IPS-15b (cell line): ENCODE measurements at regions not wholly inside any gene's neighbourhood (a gene's known extent, or its start where the extent isn't known, plus 50 kb on each side); places are given as distances from the start of the nearest gene placed in this dataset.
"Not testable (repeated sequence)": the region's sequence is repeated elsewhere in the genome, so short reads cannot be mapped to it uniquely, and the experiment has no call there.

Experiments
- H3K27me3 ChIP-seq: one replicate; pipeline ENCODE4 v1.6.1; 2013; ENCODE audit warnings: low read length; ENCODE audit not compliant: control insufficient read depth, insufficient read depth
- H3K36me3 ChIP-seq: one replicate; pipeline ENCODE4 v1.6.1; 2013; ENCODE audit warnings: low read length; ENCODE audit not compliant: control insufficient read depth, insufficient read depth
- H3K4me1 ChIP-seq: one replicate; pipeline ENCODE4 v1.6.1; 2013; ENCODE audit warnings: mild to moderate bottlenecking, low read length; ENCODE audit not compliant: control insufficient read depth, insufficient read depth
- H3K4me3 ChIP-seq: one replicate; pipeline ENCODE4 v1.5.1; 2013; ENCODE audit warnings: low read depth, low read length
- H3K9ac ChIP-seq: one replicate; pipeline ENCODE4 v1.6.1; 2013; ENCODE audit warnings: low read depth, mild to moderate bottlenecking, low read length
- H3K9me3 ChIP-seq: one replicate; pipeline ENCODE4 v1.6.1; 2013; ENCODE audit warnings: mild to moderate bottlenecking, low read length; ENCODE audit not compliant: control insufficient read depth, insufficient read depth

GRCh38 chr16:60142619-60143347 lies 1408.7 kb upstream of the GOT2 start:
- H3K36me3 ChIP-seq, result no peaks in the 10 kb centered on the region
- no peak overlapping the region for H3K9ac ChIP-seq
- H3K4me3 ChIP-seq, result no peak overlapping the region
- no peaks in the 10 kb centered on the region for H3K9me3 ChIP-seq
- no peaks in the 10 kb centered on the region for H3K27me3 ChIP-seq
- no peaks in the 10 kb centered on the region for H3K4me1 ChIP-seq

DNA sequence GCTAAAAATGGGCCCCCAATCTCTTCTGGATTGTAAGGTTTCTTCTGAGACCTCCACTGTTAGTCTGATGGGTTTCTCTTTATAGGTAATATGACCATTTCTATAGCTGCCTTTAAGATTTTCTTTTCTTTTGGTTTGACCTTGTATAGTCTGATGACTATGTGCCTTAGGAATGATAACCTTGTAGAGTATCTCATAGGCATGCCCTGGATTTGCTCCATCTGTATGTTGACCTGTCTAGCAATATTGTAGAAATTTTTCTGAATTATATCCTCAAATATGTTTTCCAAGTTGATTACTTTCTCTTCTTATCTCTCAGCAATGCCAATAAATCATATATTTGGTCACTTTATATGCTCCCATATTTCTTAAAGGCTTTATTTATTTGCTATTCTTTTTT lies 1403.8 kb upstream of the GOT2 start:
- Histone ChIP-seq H3K4me3 (no peak overlapping the region), H3K9ac (no peak overlapping the region)

DNA sequence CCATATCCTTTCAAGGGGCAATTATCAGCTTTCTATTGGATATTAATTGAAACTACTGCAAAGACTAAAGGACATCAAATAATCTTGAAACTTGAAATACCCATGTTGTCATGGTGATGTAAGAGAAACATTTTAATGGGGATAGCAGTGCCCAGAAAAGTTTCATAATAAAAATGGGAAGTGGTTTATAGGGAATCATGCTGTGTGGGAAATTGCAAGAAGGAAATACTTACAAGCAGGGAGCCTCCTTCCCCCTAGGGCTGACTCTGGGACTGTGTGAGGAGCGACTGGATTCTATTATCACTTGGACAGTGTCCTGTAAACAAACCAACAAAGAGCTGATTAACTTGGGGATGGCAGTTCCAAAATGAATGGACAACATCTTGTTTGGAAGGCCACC lies 1393.1 kb upstream of the GOT2 start:
- no peaks in the 10 kb centered on the region for H3K9me3 ChIP-seq
- no peaks in the 10 kb centered on the region for H3K4me1 ChIP-seq
- H3K36me3 ChIP-seq, result no peaks in the 10 kb centered on the region
- H3K9ac ChIP-seq, result no peak overlapping the region
- H3K4me3 ChIP-seq, result no peak overlapping the region
- no peaks in the 10 kb centered on the region for H3K27me3 ChIP-seq

More for the DNA sequence above, 1403.8 kb upstream of the GOT2 start:
- no peaks in the 10 kb centered on the region for H3K9me3 ChIP-seq
- no peaks in the 10 kb centered on the region for H3K36me3 ChIP-seq
- H3K27me3 ChIP-seq, result no peaks in the 10 kb centered on the region
- no peaks in the 10 kb centered on the region for H3K4me1 ChIP-seq

DNA sequence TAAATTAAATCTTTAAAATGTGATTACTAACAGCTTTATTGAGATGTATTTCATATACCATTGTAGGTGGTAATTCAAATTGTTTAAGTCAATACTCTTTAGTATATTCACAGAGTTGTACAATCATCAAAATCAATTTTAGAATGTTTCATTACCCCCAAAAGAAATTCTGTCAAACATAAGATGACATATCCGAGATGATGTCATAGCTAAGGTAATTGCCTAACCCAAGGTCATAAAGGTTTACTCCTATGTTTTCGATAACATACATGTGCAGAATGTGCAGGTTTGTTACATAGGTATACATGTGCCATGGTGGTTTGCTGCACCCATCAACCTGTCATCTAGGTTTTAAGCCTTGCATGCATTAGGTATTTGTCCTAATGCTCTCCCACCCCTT lies 1392.0 kb upstream of the GOT2 start:
- H3K9ac ChIP-seq, H3K4me1 ChIP-seq: not testable (repeated sequence)

DNA sequence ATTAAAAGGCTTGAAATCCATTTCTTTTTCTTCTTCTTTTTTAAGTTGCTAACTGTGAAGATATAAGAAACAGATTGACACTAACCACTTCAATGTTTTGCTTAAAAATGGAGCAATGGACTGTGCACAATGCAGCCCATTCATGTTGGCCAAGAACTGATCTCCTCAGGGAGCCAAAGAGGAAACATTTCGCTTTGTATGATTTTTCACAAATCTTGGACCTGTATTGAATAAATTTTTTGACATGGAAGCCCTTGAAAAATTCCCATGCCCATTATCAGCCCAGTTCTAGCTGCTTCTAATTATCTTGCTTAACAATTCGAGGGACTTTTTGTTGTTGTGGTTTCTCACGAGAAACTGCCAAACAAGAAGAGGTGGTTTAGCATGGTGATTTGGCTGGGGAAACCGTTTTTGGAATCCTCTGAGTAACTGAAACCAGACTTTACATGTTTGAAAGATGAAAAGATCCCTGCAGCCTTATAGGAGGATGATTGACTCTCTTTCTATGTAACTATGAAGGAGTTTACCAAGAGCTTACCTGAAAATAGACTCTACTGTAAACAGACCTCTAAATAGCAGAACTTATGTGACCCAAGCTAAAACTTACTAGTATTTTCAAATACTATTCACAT lies 1389.4 kb upstream of the GOT2 start:
- no peak overlapping the region for H3K9ac ChIP-seq
- no peak overlapping the region for H3K4me3 ChIP-seq
- no peaks in the 10 kb centered on the region for H3K27me3 ChIP-seq
- H3K36me3 ChIP-seq, result no peaks in the 10 kb centered on the region
- H3K9me3 ChIP-seq, result no peaks in the 10 kb centered on the region
- H3K4me1 ChIP-seq, result no peaks in the 10 kb centered on the region

More for the DNA sequence above, 1392.0 kb upstream of the GOT2 start:
- H3K4me3 ChIP-seq, H3K9me3 ChIP-seq, H3K36me3 ChIP-seq, H3K27me3 ChIP-seq: not testable (repeated sequence)

DNA sequence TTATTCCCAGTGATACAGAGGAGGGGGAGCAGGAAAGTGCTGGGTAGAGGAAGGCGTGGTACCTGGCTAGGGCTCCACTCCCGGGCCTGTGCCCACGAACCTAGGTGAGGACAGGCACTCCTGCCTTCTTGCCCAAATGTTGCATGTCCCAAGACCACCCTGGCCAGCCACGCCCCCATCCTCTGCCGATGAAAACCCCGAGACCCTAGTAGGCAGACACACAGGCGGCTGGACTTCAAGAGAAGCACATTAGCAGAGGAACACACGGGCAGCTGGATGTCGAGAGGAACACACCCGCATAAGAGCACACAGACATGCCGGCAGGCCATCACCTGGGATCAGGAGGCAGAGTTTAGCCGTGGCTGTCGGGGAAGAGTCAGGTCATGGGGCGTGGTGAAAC lies 1386.5 kb upstream of the GOT2 start:
- Histone ChIP-seq H3K9me3 (no peaks in the 10 kb centered on the region), H3K4me3 (no peak overlapping the region), H3K9ac (no peak overlapping the region), H3K4me1 (no peaks in the 10 kb centered on the region), H3K27me3 (no peaks in the 10 kb centered on the region), H3K36me3 (no peaks in the 10 kb centered on the region)

- no peaks in the 10 kb centered on the region for H3K4me1 ChIP-seq
- H3K27me3 ChIP-seq, result no peaks in the 10 kb centered on the region
- H3K9ac ChIP-seq, result no peak overlapping the region
- H3K9me3 ChIP-seq, result no peaks in the 10 kb centered on the region
- H3K36me3 ChIP-seq, result no peaks in the 10 kb centered on the region
- H3K4me3 ChIP-seq, result no peak overlapping the region
Measured at GRCh38 chr16:60110531-60110930, 1376.4 kb upstream of the GOT2 start.

- H3K4me1 ChIP-seq, result no peaks in the 10 kb centered on the region
- no peak overlapping the region for H3K9ac ChIP-seq
- H3K36me3 ChIP-seq, result no peaks in the 10 kb centered on the region
- no peaks in the 10 kb centered on the region for H3K9me3 ChIP-seq
- H3K4me3 ChIP-seq, result no peak overlapping the region
- H3K27me3 ChIP-seq, result no peaks in the 10 kb centered on the region
Measured at GRCh38 chr16:60107871-60108270, 1373.8 kb upstream of the GOT2 start.

- H3K9ac ChIP-seq, result no peak overlapping the region
- no peaks in the 10 kb centered on the region for H3K4me1 ChIP-seq
- no peak overlapping the region for H3K4me3 ChIP-seq
- no peaks in the 10 kb centered on the region for H3K9me3 ChIP-seq
- H3K36me3 ChIP-seq, result no peaks in the 10 kb centered on the region
- no peaks in the 10 kb centered on the region for H3K27me3 ChIP-seq
Measured at GRCh38 chr16:60107437-60107836, 1373.3 kb upstream of the GOT2 start.

DNA sequence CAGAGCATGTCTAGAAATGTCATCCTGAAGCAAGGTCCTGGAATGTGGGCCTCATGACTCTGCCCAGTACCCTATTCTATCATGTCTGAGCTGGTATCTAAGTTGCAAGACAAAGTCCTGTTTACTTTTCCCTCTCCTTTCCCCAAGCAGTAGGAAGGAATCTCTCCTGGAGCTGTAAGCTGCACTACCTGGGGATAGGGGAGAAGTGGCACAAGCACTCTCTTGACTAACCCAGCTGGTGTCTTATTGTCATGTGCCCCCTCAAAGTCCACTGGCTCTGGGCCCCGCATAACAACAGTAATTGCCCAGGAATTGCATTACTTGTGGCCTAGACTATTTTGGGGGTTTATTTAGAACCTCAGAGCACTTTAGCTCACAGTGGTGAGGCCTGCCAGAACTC lies 1366.3 kb upstream of the GOT2 start:
- H3K36me3 ChIP-seq, result no peaks in the 10 kb centered on the region
- no peak overlapping the region for H3K9ac ChIP-seq
- H3K4me3 ChIP-seq, result no peak overlapping the region
- H3K4me1 ChIP-seq, result no peaks in the 10 kb centered on the region
- no peaks in the 10 kb centered on the region for H3K27me3 ChIP-seq
- H3K9me3 ChIP-seq, result no peaks in the 10 kb centered on the region

DNA sequence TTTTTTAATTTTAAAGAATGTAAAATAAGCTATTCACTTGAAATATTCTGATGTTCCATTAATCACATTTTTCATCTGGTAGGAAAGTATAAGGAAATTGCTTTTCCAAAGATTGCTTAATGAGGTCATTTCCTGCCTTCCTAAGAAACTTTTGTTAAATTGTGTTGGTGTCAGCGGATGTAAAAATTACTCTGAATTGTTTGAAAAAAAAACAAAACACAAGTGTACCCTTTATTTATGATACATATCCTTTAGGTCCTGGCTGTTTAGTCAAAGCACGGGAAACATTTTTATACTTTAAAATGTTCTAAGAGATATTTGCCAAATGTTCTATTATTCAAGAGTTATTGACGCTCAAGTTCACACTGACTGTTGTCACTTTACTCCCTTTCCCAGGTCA lies 1357.4 kb upstream of the GOT2 start:
- no peak overlapping the region for H3K4me3 ChIP-seq
- H3K27me3 ChIP-seq, result no peaks in the 10 kb centered on the region
- H3K9me3 ChIP-seq, result no peaks in the 10 kb centered on the region
- H3K4me1 ChIP-seq, result no peaks in the 10 kb centered on the region
- no peaks in the 10 kb centered on the region for H3K36me3 ChIP-seq
- H3K9ac ChIP-seq, result no peak overlapping the region

DNA sequence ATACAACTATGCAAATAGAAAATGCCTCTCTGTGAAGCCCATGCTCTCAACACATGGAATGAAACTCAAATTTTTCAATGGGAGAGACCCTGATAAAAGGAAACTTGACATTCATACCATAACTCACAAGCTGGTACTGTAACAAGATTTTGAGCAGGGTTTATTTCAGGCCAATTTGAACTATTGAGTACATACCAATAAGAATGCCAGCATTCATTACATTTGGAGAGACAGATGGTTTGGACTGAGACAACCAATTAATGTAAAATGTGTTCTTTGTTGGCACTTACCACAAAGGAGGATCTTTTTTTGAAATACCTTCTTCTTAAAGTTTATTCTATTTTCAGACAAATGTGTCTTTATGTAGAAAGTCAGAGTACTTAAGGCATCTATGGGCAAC lies 1357.0 kb upstream of the GOT2 start:
- Histone ChIP-seq H3K36me3 (no peaks in the 10 kb centered on the region), H3K4me3 (no peak overlapping the region), H3K9me3 (peaks cover under 1% of the 10 kb centered on the region), H3K27me3 (no peaks in the 10 kb centered on the region), H3K4me1 (no peaks in the 10 kb centered on the region), H3K9ac (no peak overlapping the region)
